ENCODE measurements at regions not wholly inside any gene's neighbourhood (a gene's known extent, or its start where the extent isn't known, plus 50 kb on each side); places are given as distances from the start of the nearest gene placed in this dataset.

DNA sequence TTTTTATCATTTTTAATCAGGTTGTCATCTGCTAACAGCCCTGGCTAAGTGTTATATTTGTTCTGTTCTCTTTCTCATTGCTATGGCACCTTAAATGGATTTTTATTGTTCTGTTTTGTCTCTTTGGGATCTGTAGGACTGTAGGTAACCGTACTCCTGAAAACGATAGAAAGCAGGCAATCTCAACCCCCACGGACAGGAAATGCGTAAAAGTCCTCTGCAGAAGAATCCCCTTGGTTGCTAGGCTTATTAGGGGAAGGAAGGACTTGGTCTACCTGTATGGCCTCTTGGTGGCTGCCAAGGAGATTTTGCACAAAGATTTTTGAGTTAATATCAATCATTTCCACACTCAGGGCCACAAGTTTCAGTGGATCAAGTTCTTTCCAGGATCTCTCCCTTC, 571.9 kb upstream of the ZNF385D start (continued):
- TF ChIP-seq RBBP5 (IDR thresholded peaks at IDR 0.05; ENCODE audit: borderline replicate concordance, low read depth, low read length) (no peak), TAF1 (IDR thresholded peaks at IDR 0.05; ENCODE audit: low read depth, low read length) (no peak), CTBP2 (IDR thresholded peaks at IDR 0.05; ENCODE audit: borderline replicate concordance, insufficient read depth, insufficient read length, low read length) (no peak), POLR2A (IDR thresholded peaks at IDR 0.05; ENCODE audit: control extremely low read depth in 1 of 2, low read depth in 2 of 2, low read length in 2 of 2) (no peak), MAFK (IDR thresholded peaks at IDR 0.05; ENCODE audit: low read depth, low read length) (no peak), SIX5 (IDR thresholded peaks at IDR 0.05; ENCODE audit: low read depth, low read length) (no peak), KDM5A (IDR thresholded peaks at IDR 0.05; ENCODE audit: low read length) (no peak), GTF2F1 (IDR thresholded peaks at IDR 0.05; ENCODE audit: borderline replicate concordance, low read depth, low read length) (no peak)

Data from H1 (cell line).